NCI-H1436 (cell line): ENCODE measurements at regions not wholly inside any gene's neighbourhood (a gene's known extent, or its start where the extent isn't known, plus 50 kb on each side); places are given as distances from the start of the nearest gene placed in this dataset.
"Not testable (repeated sequence)": the region's sequence is repeated elsewhere in the genome, so short reads cannot be mapped to it uniquely, and the experiment has no call there.

Experiments
- DNase-seq: peaks from one replicate; lab custom pipeline; 2025; lab: John Stamatoyannopoulos, UW

DNA sequence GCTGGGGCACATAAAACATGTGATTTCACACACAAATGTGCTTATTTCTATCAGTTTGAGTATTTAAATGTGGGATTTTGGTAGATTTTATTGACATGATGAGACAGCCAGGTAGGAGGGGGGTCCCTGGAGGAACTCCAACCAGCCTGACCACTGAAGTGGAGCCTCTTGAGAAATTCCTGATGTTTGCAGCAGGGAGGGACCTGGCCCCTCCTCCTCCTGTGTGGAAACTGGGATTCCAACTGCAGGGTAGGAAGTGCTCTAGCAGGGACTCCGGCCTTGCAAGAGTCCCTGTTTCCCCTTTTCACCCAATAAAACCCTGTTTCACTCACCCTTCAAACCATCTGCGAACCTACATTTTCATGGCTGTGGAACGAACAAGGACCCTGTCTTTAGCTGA is 2224.0 kb upstream of the AGA start:
- no peak for DNase-seq

DNA sequence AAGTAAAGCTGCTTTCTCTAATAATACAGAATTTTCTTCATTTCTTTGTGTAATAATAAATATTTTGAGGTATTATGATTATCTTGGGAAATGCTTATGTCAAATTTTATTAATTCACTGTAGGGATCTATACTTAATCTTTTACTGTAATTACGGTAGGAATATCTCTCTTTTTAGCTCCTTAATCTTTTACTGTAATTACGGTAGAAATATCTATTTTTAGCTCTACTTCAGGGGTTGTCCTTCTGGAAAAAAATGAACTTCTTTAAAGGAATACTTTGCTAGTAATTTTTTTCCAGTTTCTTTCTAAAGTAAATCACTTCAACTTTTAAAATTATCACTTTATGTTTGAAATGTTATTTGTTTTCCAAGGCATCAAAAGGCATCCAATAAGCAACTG is 2229.4 kb upstream of the AGA start:
- DNase-seq = no peak

DNA sequence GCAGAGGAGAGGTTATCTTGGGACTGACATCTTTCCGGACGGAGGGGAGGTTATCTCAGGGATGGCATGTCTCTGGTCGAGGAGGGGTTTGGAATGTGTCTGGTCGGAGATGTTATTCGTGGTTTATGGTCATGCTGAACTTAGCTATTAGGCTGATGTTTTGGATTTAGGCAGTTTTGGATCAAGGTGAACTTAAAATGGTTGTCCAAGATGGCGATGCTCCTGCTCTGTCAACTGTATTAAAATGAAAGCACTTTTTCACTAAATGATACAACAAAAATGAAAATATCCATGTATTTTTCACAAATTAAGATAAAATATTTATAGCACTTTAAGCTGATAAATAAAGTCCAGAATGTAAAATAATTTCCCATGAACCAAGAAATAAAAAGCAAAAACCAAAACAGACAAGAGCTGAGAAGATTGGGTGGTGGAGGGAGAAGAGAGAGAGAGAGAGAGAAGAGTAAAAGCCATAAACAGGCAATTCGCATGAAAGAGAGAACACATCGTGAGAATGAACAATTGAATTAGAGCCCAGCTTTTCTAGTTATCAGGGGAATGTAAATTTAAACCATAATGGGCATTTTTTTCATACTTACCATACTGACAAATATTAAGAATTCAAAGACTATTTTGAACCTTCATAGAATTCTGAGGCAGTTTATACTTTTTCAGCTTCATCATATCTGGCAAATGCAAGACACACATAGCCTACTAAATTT is 2236.0 kb upstream of the AGA start:
- no peak for DNase-seq

DNA sequence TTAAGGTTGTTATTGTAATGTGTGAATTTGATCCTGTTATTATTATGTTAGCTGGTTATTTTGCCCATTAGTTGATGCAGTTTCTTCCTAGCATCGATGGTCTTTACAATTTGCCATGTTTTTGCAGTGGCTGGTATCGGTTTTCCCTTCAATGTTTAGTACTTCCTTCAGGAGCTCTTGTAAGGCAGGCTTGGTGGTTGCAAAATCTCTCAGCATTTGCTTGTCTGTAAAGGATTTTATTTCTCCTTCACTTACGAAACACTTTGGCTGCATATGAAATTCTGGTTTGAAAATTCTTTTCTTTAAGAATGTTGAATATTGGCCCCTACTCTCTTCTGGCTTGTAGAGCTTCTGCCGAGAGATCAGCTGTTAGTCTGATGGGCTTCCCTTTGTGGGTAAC is 2241.4 kb upstream of the AGA start:
- DNase-seq = not testable (repeated sequence)

DNA sequence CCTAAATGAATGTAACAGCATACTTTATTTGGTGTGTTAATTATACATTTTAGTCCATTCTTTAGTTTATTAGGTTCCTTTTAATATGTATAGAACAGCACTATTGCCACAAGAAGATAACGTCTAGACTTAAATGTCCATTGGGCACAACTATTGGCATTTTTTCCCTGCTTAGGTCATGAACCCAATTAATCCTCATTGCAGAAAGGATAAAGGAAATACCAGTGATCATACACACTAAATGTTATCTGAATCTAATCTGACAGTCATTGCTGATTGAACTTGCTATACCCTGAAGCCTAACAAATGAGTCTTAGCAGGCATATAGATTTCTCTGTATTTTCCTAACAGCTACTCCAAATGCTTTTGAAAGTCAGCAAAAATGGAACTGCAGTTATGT is 2250.0 kb upstream of the AGA start:
- no peak for DNase-seq

DNA sequence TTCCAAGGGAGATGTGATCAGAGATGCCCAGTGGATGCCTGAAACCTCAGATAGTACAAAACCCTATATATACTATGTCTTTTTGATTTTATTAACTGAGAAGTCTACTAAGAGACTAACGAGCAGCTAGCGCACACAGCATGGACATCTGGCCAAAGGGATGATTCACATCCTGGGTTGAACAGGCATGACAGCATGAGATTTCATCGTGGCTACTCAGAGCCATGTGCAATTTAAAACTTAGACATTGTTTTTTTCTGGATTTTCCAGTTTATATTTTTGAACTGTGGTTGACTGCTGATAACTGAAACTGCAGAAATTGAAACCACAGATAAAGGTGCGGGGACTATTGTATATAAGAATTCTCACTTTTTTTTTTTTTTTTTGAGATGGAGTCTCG is 2252.9 kb upstream of the AGA start:
- no peak for DNase-seq

DNA sequence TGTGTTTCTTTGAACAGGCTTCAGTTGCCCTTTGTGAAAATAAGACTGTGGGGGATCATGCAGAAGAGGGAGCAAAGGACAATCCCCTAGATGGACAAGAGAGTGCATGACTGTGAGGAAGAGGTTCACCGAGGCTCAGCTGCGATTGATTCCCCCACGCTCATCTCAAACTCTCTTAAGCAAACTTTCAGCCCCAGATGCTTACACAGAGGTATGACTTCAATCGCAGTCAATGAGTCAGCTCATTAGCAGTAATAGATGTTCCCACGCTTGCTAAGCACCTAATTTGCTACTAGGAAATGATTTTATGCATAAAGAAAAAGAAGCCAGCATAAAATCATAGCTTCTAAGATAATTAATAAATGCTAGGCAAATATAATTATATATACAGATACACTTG is 2256.1 kb upstream of the AGA start:
- DNase-seq = no peak

DNA sequence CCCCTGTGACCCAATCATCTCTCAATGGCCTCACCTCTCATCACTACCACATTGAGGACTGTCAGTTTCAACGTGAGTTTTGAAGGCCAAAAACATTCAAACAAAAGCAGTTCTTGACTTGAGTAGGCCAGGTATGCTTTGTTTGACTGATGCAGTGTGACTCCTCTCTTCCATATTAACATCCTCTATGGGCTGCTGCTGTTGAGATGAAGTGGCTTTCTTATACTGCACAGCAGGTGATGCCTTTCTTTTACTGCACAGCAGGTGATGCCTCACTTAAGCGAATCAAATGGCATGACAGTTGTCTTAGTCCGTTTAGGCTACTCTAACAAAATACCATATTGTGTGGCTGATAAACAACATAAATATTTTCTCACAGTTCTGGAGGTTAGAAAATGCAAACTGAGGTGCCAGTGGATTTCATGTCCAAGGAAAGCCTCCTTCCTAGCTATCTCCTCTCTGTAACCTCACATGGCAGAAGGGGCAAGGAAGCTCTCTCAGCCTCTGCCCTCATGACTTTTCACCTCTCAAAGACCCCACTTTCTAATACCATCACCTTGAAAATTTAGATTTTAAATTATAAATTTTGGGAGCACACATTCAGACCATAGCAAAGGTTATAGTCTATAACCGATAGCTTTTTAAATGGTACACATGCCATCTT is 2267.9 kb upstream of the AGA start:
- no peak for DNase-seq

DNA sequence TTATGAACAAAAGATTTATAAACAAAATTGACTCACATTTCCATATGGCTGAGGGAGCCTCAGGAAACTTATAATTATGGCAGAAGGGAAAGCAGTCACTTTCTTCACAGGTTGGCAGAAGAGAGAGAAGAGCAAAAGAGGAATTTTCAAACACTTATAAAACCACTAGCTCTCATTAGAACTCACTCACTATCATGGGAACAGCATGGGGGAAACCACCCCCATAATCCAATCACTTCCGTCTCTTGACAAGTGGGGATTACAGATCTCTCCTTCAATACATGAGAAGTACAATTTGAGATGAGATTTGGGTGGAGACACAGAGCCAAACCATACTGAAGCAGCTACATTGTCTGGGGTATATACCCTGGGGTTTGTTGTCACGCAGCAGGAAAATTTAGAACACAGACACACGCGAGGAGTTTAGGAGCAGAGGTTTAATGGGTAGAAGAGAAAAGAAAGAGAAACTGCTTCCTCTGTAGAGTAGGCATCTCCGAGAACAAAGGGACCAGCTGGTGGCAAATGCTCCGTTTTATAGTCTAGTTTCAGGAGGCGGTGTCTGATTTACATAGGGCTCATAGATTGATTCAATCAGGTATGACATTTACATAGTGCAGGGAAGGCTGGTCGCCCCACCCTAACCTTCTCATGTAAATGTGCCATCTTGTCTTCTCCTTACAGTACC is 2277.7 kb upstream of the AGA start:
- no peak for DNase-seq

DNA sequence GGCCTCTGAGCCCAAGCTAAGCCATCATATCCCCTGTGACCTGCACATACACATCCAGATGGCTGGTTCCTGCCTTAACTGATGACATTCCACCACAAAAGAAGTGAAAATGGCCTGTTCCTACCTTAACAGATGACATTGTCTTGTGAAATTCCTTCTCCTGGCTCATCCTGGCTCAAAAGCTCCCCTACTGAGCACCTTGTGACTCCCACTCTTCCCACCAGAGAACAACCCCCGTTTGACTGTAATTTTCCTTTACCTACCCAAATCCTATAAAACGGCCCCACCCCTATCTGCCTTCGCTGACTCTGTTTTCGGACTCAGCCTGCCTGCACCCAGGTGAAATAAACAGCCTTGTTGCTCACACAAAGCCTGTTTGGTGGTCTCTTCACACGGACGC is 2284.3 kb upstream of the AGA start:
- not testable (repeated sequence) for DNase-seq

DNA sequence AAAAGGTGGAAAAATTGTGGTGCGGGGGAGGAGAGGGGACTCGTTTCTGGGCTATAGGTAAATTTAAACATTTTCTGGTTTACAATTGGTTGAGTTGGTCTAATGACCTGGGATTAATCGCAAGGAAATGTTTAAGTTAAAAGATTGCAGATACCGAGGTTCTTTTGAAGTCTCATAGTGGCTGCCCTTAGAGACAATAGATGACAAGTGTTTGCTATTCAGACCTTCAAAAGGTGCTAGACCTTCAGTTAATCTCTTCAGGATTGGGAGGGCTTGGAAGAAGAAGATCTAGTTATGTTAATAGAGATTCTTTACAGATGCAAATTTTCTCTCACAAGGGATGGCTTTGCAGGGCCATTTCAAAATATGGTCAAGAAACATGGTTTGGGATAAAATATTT is 2286.1 kb upstream of the AGA start:
- DNase-seq = no peak

DNA sequence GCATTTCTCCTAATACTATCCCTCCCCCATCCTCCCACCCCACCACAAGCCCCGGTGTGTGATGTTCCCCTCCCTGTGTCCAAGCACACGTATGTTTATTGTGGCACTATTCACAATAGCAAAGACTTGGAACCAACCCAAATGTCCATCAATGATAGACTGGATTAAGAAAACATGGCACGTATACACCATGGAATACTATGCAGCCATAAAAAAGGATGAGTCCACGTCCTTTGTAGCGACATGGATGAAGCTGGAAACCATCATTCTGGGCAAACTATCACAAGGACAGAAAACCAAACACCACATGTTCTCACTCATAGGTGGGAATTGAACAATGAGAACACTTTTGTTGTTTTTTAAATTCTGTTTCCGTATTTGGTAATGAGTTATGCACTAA is 2294.6 kb upstream of the AGA start:
- not testable (repeated sequence) for DNase-seq

DNA sequence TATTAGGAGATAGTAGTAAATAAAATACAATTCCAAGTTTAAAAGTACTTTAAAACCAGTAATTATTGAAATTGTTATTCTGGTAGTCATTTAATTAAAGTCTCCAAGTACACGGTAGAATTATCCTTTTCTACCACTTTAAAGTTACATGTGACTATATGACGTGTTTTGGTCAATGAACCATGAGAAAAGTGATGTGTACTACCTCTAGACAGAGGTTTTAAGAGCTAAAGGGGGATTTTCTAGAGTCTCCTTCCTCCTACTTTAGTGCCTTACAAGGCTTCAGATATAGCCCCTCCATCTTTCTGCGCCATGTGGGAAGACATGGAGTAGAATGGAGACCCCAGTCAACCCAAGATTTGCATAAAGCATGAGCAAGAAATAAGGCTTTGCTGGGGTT is 2296.6 kb upstream of the AGA start:
- no peak for DNase-seq

DNA sequence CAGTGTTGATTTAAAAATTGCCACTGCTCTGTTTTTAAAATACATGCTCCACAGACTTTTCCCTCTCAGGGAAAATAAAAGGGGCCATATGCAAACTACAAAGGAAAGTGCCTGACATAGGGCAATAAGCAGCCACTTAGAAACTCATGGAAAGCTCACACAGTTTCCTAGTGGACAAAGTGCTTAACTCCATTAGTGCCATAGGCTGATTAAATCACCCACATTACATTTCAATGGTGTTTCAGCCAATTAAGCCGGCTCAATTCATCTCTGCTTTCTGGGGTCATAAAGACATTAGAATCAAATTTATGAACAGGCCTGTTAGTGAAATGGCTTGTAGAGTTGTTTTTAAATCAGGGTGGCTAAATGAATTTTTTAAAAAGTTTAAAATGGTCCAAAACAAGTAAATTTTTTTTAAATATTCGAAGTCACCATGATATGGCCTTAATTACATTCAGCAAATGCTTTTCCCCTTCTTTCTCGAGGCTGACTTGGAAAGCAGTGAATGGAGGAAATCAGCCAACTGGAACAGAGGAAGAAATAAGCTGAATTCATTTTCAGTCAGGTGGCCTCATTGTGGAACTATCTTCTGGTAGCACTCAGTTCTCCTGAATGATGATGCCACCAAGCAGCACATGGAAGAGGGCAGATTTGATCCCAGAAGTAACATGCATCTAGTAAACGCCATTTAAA is 2305.1 kb upstream of the AGA start:
- no peak for DNase-seq

DNA sequence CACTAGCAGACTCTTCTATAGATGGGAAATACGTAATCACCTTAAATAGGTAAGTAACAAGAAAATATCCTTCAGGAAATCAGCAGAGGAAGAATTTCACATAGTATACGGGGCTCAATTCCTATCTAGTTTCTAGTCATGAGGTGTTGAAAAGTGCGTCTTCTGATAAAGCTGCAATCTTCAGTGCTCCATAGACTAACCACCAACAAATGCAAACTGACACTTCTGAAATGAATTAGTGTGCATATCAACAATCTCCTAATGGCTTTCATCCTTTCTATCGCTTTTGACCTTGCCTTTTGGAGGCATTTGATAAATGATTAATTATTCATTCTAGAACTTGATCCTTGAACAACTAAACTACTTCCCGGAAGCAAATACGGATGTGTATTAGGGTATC is 2306.6 kb upstream of the AGA start:
- DNase-seq = no peak

DNA sequence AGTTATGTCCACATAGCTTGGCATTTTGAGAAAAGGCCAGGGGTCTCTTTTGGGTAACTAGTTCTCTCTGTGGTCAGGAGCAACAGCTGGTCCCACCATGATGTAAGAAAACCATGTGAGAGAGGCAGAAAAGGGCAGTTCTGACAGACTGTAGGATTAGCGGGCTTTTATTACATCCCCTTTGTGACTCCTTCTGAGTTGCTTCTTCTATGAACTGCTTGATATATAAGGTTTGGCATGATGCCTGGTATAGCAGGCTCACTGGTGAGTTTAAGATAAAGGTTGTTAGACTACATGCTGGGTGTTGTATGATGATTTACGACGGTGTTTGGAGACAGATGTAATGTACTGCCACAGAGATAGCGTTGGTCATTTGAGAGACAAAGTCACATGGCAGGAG is 2308.1 kb upstream of the AGA start:
- no peak for DNase-seq

DNA sequence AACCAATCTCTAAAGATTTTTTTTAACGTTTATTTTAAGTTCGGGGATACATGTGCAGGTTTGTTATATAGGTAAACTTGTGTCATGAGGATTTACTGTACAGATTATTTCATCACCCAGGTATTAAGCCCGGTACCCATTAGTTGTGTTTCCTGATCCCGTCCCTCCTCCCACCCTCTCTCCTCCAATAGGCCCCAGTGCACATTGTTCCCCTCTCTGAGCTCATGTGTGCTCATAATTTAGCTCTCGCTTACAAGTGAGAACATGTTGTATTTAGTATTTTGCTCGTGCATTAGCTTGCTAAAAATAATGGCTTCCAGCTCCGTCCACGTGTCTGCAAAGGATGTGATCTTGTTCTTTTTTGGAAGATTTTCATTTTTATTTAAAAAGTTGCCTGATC is 2309.4 kb upstream of the AGA start:
- no peak for DNase-seq

DNA sequence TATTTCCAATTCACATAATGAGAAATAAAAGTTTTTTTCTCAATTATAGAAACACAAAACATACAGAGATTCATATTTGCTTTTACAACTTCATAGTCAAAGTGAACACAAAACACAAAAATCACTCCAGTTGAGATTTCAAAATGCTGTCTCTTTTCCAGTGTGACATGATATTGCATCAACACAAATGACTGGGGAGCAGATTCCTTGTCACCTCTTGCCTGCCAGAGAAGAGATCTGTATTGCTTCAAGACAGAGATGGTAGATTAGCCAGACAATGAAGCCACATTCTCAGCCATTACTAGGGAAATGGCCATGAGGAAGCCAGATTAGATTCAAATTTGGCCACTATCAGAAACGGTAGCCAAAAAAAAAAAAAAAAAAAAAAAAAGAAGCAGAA is 2313.1 kb upstream of the AGA start:
- no peak for DNase-seq

DNA sequence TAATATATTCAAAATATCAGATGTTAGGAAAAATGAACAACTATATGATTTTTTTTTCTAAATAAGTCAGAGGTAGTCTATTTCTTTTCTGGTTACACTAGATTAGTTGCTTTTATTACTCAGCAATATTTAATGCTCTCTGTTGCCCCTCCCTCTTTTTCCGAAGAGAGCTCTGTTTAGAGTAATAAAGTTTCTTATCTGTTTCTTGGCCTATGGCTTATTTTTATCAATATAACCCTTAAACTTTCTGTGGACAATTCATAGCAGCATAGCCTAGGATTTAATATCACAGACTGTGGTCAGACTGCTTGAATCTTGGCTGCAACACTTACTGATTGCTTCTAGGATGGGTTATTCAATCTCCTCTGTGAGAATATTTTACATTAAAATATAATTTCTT is 2315.4 kb upstream of the AGA start:
- no peak for DNase-seq

DNA sequence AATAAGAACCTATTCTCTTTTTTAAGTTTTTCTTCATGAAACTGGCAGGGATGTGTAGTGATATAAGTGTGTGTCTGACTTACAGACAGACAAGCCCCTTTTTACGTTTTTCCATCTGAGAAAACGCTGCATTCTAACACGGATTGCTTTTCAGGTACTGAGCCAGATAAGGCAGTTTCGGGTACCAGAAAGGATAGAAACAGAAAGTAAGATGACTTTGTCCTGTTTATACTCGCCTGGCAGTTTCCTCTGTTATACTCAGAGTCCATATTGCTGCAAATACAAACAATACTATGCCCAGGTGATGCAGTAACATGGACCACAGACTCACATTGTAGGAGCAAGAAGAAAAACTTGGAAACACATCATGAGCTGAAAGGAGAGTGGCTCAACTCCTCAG is 2320.6 kb upstream of the AGA start:
- no peak for DNase-seq

DNA sequence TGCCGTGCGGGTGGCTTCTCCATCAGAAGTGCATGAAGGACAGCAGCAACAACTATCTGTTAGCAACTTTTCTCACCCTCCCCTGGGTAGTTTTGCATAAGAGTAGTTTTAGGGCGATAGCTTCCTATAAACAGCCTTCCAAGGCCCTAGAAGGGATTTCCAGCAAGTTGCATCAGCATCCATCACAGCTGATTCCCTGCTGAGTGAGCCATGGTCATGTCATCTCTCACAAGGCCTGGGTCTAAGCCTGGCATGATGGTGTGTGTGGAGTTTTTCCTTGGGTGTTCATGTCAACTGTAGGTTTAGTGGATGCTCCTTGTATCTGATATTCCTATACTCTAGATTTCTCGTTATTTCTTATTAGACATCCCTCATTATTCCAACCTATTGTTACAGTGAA is 2324.7 kb upstream of the AGA start:
- no peak for DNase-seq

DNA sequence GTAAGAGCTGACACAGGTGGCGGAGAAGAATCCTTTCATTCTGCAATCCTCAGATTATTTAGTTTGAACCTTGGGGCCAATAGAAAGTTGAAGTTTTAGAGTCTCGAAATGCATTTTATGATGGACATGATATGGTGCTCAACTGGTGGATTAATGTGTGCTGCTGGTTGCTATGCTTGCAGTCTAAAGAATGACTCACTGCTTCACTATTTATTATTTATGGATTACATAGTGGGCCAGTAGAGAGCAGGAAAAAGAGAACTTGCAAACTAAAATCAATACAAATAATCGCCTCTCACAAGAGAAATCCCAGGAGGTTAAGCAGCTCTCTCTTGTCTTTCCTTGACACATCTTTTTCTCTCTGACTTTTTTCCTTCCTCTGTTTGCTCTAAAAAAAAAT is 2326.8 kb upstream of the AGA start:
- no peak for DNase-seq

DNA sequence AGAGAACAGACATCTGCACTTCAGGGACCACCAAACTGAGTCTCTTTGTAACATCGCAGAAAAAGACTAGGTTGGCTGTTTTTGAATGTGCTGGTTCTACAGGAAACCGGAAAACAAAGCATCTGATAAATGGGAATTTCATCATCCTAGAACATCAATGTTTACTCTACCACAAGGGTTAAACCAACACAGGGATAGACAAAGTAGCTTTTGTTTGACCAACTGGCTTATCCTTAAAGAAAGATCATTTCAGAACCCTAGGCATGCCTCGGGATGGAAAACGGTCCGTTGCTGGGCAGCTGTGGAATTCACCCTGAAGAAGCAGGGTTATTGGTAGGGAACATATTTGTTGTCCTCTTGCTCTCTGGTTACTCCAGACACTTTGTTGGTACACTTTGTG is 2355.5 kb upstream of the AGA start:
- no peak for DNase-seq
